22Rv1 (cell line): ENCODE measurements at regions not wholly inside any gene's neighbourhood (a gene's known extent, or its start where the extent isn't known, plus 50 kb on each side); places are given as distances from the start of the nearest gene placed in this dataset.

ENCODE experiments used
- H3K27ac ChIP-seq: fragments of 450-650 bp; 2 replicates; pipeline ENCODE4 v1.5.1; 2017
- CTCF ChIP-seq: fragments of 450-650 bp; IDR thresholded peaks from 2 replicates; pipeline ENCODE4 v1.5.1; 2017; ENCODE audit warnings: mild to moderate bottlenecking
- ZFX ChIP-seq: fragments of 450-650 bp; IDR thresholded peaks from 2 replicates; pipeline ENCODE4 v1.6.1; 2017; ENCODE audit warnings: antibody characterized with exemption, borderline replicate concordance

- TF ChIP-seq CTCF (no peak), ZFX (no peak)
- H3K27ac ChIP-seq = no peak overlapping the region
Measured at GRCh38 chr17:52841971-52842370, 683.5 kb upstream of the CA10 start.

DNA sequence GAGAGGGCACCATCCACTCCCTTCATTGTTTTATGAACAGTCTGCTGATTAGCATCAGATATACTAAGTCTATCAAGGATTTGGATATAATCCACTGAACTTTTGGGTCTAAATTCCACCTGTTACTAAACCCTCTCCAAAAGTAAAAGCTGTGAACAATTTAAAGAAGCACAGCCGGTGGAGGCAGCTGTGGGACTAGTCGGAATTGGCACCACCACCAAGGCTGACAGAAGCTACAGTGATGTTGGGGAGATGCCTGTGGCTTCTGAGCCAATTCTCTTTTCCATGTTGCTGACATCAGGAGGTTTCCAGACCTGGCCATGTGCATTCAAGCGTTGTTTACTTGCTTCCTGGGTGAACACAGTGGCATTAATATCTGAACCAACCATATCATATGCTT, 679.0 kb upstream of the CA10 start:
- no peak for TF ChIP-seq ZFX
- TF ChIP-seq CTCF = no peak
- H3K27ac ChIP-seq = no peak overlapping the region

- TF ChIP-seq CTCF (no peak), ZFX (no peak)
- H3K27ac ChIP-seq = no peak overlapping the region
Measured at GRCh38 chr17:52831536-52831935, 673.0 kb upstream of the CA10 start.

DNA sequence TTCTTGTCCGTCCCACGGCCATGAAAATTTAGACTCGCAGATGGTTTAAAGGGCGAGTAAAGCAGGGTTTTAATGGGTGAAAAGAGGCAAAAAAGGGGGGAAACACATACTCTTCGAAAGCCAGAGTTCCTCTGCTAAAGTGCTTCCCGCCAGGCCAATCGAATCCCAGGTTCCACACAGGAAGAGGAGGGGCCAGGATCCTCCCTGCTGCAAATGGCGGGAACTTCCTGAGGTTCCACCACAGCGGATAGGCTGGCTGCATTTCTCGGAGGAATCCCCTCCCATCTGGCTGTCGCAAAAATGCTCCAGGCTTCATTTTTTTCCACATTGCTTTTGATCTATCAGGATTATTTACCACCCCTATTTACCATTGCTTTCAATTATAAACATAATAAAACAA, 670.1 kb upstream of the CA10 start:
- no peak for TF ChIP-seq CTCF
- TF ChIP-seq ZFX = no peak

GRCh38 chr17:52827526-52827925, 669.0 kb upstream of the CA10 start:
- H3K27ac ChIP-seq = no peak overlapping the region
- TF ChIP-seq CTCF (no peak), ZFX (no peak)

More for the DNA sequence above, 670.1 kb upstream of the CA10 start:
- H3K27ac ChIP-seq = no peak overlapping the region

GRCh38 chr17:52824542-52824941, 666.0 kb upstream of the CA10 start:
- TF ChIP-seq ZFX (no peak), CTCF (no peak)
- no peak overlapping the region for H3K27ac ChIP-seq

DNA sequence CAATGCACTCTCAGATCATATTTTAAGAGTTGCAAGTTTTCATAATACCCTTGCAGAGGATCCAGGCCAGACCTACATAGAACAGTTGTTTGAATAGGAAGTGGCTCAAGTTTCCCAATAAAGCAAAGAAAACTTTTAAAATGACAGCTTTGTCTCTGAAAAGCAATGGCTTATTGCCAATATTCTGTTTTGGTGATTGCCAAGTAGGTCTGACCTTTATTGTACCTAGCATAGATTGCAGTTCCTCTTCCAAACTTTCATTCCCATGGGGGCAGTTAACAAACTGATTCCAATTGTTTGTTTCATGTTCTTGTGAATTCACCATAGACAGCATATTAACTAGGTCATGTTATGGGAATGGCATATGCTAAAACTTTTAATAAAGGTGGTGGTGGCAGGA, 664.6 kb upstream of the CA10 start:
- no peak for TF ChIP-seq CTCF
- no peak for TF ChIP-seq ZFX

More for the DNA sequence above, 664.6 kb upstream of the CA10 start:
- H3K27ac ChIP-seq = no peak overlapping the region
